ENCODE measurements at regions not wholly inside any gene's neighbourhood (a gene's known extent, or its start where the extent isn't known, plus 50 kb on each side); places are given as distances from the start of the nearest gene placed in this dataset.

DNA sequence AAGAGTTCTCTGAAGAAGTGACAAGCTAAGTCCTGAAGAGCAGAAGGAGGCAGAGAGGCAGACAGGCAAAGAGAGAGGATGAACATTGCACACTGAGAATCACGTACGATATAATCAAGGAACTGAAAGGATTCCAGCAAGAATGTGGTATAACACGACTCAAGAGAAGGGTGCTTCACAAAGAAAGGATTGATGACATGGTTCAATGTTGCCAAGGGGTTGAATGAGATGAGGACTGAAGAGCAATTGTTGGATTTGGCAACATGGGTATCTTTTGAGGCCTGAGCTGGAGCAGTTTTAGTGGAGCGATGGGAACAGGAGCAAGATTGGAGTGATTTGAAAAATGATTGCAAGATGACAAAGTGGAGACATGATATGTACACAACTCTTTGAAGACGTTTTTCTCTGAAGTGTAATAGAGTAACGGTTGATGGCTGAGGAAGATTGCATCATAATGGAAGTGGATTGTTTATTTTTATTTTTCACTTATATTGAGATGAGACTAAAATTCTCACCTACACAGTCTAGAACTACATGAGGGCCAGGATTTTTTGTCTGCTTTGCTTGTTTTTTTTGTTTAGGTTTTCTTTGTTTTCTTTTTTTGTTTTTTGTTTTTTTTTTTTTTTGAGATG lies 1049.9 kb upstream of the WWC1 start:
- TF ChIP-seq, protein P1, sequence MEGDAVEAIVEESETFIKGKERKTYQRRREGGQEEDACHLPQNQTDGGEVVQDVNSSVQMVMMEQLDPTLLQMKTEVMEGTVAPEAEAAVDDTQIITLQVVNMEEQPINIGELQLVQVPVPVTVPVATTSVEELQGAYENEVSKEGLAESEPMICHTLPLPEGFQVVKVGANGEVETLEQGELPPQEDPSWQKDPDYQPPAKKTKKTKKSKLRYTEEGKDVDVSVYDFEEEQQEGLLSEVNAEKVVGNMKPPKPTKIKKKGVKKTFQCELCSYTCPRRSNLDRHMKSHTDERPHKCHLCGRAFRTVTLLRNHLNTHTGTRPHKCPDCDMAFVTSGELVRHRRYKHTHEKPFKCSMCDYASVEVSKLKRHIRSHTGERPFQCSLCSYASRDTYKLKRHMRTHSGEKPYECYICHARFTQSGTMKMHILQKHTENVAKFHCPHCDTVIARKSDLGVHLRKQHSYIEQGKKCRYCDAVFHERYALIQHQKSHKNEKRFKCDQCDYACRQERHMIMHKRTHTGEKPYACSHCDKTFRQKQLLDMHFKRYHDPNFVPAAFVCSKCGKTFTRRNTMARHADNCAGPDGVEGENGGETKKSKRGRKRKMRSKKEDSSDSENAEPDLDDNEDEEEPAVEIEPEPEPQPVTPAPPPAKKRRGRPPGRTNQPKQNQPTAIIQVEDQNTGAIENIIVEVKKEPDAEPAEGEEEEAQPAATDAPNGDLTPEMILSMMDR (IDR thresholded peaks at IDR 0.05; ENCODE audit: extremely low read depth in 1 of 2, insufficient read depth in 1 of 2, low read depth in 1 of 2, low read length in 2 of 2) = no peak
- TF ChIP-seq POLR2A (IDR thresholded peaks at IDR 0.05; ENCODE audit: low read depth, low read length) = no peak
- no peak for TF ChIP-seq FOS (IDR thresholded peaks at IDR 0.05; ENCODE audit: borderline replicate concordance, insufficient read depth, low read length)
- TF ChIP-seq JUN (IDR thresholded peaks at IDR 0.05; ENCODE audit: borderline replicate concordance, insufficient read depth, insufficient read length, low read depth) = no peak
- no peak for TF ChIP-seq POLR2AphosphoS5 (IDR thresholded peaks at IDR 0.05; ENCODE audit: insufficient read depth, low read depth, low read length)
- TF ChIP-seq, protein P2, sequence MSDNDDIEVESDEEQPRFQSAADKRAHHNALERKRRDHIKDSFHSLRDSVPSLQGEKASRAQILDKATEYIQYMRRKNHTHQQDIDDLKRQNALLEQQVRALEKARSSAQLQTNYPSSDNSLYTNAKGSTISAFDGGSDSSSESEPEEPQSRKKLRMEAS (IDR thresholded peaks at IDR 0.05; ENCODE audit: insufficient read depth, insufficient read length) = no peak
- no peak for TF ChIP-seq EZH2 (IDR thresholded peaks at IDR 0.05; ENCODE audit: borderline replicate concordance, low read depth, low read length, severe bottlenecking)

All from endothelial cell of umbilical vein (primary cell).